ENCODE measurements at regions not wholly inside any gene's neighbourhood (a gene's known extent, or its start where the extent isn't known, plus 50 kb on each side); places are given as distances from the start of the nearest gene placed in this dataset.

- no peaks in the 10 kb centered on the region for H3K36me3 ChIP-seq (replicated peaks; ENCODE audit: insufficient read depth, low read length)
- H3F3A ChIP-seq (ENCODE audit: insufficient read depth, low read length), result no peaks in the 10 kb centered on the region
- no peak for TF ChIP-seq EZH2 (optimal IDR thresholded peaks at IDR 0.05; ENCODE audit: low read depth, low read length)
- no peak for TF ChIP-seq EZH2phosphoT487 (IDR thresholded peaks at IDR 0.05; ENCODE audit: low read length)
- TF ChIP-seq CTCF (IDR thresholded peaks at IDR 0.05; ENCODE audit: low read length), result no peak
- H3K9me3 ChIP-seq (replicated peaks; ENCODE audit: insufficient read depth, low read length), result no peaks in the 10 kb centered on the region
- H3K4me2 ChIP-seq (ENCODE audit: low read depth, low read length), result no peak overlapping the region
- H2AFZ ChIP-seq (ENCODE audit: low read length), result no peak overlapping the region
- H3K27me3 ChIP-seq (replicated peaks; ENCODE audit: insufficient read depth, low read length), result no peaks in the 10 kb centered on the region
- H3K9ac ChIP-seq (ENCODE audit: low read length), result no peak overlapping the region
- H3K79me2 ChIP-seq (ENCODE audit: low read length), result no peaks in the 10 kb centered on the region
- DNase-seq, result no peak
- H3K4me1 ChIP-seq (ENCODE audit: low read length), result no peaks in the 10 kb centered on the region
- no peaks in the 10 kb centered on the region for H3K9me2 ChIP-seq (replicated peaks; ENCODE audit: insufficient read depth, low read length)
- no peaks in the 10 kb centered on the region for H4K20me1 ChIP-seq (ENCODE audit: insufficient read depth, low read length)
- no peak overlapping the region for H3K27ac ChIP-seq (ENCODE audit: low read length)
- H3K4me3 ChIP-seq (ENCODE audit: low read length), result no peak overlapping the region
These were observed 770.8 kb upstream of the SLITRK6 start for GRCh38 chr13:86569974-86570373.

- no peak overlapping the region for H3K27ac ChIP-seq (ENCODE audit: low read length)
These were observed 772.9 kb upstream of the SLITRK6 start for GRCh38 chr13:86572115-86572514.

GRCh38 chr13:86579662-86580061 is 780.4 kb upstream of the SLITRK6 start:
- no peak overlapping the region for H3K4me2 ChIP-seq (ENCODE audit: low read depth, low read length)
- DNase-seq, result no peak
- no peaks in the 10 kb centered on the region for H3K79me2 ChIP-seq (ENCODE audit: low read length)

More at GRCh38 chr13:86572115-86572514, 772.9 kb upstream of the SLITRK6 start:
- no peak for DNase-seq
- TF ChIP-seq EZH2phosphoT487 (IDR thresholded peaks at IDR 0.05; ENCODE audit: low read length) (no peak), CTCF (IDR thresholded peaks at IDR 0.05; ENCODE audit: low read length) (no peak), EZH2 (optimal IDR thresholded peaks at IDR 0.05; ENCODE audit: low read depth, low read length) (no peak)
- Histone ChIP-seq H3F3A (ENCODE audit: insufficient read depth, low read length) (no peaks in the 10 kb centered on the region), H2AFZ (ENCODE audit: low read length) (no peak overlapping the region), H3K79me2 (ENCODE audit: low read length) (no peaks in the 10 kb centered on the region), H3K27me3 (replicated peaks; ENCODE audit: insufficient read depth, low read length) (no peaks in the 10 kb centered on the region), H3K4me1 (ENCODE audit: low read length) (no peaks in the 10 kb centered on the region), H3K9me3 (replicated peaks; ENCODE audit: insufficient read depth, low read length) (no peaks in the 10 kb centered on the region), H3K9me2 (replicated peaks; ENCODE audit: insufficient read depth, low read length) (no peaks in the 10 kb centered on the region), H3K36me3 (replicated peaks; ENCODE audit: insufficient read depth, low read length) (no peaks in the 10 kb centered on the region), H3K4me3 (ENCODE audit: low read length) (no peak overlapping the region), H3K4me2 (ENCODE audit: low read depth, low read length) (no peak overlapping the region), H3K9ac (ENCODE audit: low read length) (no peak overlapping the region), H4K20me1 (ENCODE audit: insufficient read depth, low read length) (no peaks in the 10 kb centered on the region)

More at GRCh38 chr13:86579662-86580061, 780.4 kb upstream of the SLITRK6 start:
- TF ChIP-seq CTCF (IDR thresholded peaks at IDR 0.05; ENCODE audit: low read length) (no peak), EZH2 (optimal IDR thresholded peaks at IDR 0.05; ENCODE audit: low read depth, low read length) (no peak), EZH2phosphoT487 (IDR thresholded peaks at IDR 0.05; ENCODE audit: low read length) (no peak)
- Histone ChIP-seq H2AFZ (ENCODE audit: low read length) (no peak overlapping the region), H4K20me1 (ENCODE audit: insufficient read depth, low read length) (no peaks in the 10 kb centered on the region), H3K4me1 (ENCODE audit: low read length) (no peaks in the 10 kb centered on the region), H3K36me3 (replicated peaks; ENCODE audit: insufficient read depth, low read length) (no peaks in the 10 kb centered on the region), H3K9ac (ENCODE audit: low read length) (no peak overlapping the region), H3K9me2 (replicated peaks; ENCODE audit: insufficient read depth, low read length) (no peaks in the 10 kb centered on the region), H3F3A (ENCODE audit: insufficient read depth, low read length) (no peaks in the 10 kb centered on the region), H3K27ac (ENCODE audit: low read length) (no peak overlapping the region), H3K9me3 (replicated peaks; ENCODE audit: insufficient read depth, low read length) (no peaks in the 10 kb centered on the region), H3K27me3 (replicated peaks; ENCODE audit: insufficient read depth, low read length) (no peaks in the 10 kb centered on the region), H3K4me3 (ENCODE audit: low read length) (no peak overlapping the region)

Data from MM.1S (cell line).